ENCODE measurements at regions not wholly inside any gene's neighbourhood (a gene's known extent, or its start where the extent isn't known, plus 50 kb on each side); places are given as distances from the start of the nearest gene placed in this dataset.

DNA sequence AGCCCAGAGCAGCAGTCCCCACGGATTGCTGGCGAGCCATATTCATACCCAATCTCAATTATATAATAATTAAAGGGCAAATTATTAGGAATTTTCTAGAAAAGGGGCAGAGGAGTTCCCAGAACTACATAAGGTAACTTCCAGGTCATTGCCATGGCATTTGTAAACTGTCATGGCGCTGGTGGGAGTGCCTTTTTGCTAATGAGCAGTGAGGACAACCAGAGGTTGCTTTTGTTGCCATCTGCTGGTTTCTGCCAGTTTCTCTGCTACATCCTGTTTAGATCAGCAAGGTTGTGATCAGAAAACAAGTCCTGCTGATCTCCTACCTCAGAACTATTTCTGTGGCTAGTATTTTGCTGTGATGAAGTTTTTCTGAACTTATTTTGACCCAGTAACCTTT is 159.8 kb upstream of the PIEZO2 start:
- no peak for DNase-seq

DNA sequence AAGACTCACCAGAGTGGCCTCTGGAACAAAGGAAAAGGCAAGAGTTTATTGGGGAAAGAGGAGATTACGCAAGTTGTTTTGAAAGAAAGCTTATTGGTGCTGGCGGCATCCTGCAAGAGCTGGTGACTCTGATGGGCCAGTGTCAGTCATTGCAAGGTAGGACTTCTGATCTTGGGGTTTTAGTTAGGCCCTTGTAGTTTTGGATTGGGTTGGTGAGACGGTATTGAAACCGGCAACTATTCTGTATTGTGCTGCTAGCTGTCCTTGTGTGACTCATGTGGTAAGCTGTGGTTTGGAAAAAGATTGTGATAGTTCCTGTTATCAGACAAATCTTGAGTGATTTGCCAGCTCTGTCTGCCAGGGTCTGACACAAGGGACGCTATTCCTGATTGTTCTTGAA is 159.1 kb upstream of the PIEZO2 start:
- no peak for DNase-seq

DNA sequence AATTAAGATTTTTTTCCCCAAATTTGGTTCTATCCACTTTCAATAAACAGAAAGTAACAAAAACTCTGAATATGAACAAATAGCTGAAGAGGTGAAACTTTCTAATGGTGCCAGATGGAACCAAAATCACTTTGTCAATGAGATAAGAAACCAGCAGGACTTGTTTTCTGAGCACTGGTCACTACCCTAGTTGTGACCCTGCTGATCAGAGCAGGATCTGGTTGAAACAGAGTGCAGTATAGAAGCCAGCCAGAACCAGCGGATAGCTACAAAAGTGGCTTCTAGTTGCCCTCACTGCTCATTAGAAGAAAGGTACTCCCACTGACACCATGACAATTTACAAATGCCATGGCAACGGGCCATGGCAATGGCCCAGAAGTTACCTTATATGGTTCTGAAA is 158.3 kb upstream of the PIEZO2 start:
- no peak for DNase-seq

DNA sequence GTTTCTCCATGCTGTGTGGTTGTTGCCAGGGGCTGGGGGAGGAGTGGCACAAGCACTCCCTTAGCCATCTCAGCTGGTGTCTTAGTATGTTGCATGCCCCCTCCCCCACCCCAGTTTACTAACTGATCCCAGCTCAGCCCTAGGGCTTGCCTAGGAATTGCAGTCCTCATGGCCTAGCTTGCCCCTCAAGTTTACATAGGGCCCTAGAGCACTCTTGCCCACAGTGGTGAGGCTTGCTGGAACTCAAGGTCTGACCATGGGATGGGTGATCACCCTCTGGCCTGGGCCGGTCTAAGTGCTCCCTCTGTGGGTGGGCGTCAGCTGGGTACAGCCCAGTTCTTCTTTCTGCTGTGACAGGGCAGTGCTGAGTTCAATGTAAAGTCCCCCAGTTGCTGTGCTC is 156.1 kb upstream of the PIEZO2 start:
- DNase-seq, result no peak

DNA sequence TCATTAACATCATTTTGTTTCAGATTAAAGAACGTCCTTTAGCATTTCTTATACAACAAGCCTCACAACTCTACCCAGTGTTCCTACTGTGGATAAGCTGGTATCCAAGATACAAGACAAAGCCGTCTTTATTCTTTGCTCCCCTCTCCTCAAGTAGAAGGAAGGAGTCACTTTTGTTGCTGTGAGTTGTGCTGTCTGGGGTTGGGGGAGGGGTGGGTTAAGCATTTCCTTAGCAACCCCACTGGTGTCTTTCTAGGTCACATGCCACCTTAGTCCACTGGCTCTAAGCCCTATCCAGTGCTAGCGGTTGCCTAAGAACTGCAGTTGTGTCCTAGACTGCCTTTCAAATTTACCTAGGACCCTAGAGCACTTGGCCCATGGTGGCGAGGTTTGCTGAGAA is 155.6 kb upstream of the PIEZO2 start:
- no peak for DNase-seq

DNA sequence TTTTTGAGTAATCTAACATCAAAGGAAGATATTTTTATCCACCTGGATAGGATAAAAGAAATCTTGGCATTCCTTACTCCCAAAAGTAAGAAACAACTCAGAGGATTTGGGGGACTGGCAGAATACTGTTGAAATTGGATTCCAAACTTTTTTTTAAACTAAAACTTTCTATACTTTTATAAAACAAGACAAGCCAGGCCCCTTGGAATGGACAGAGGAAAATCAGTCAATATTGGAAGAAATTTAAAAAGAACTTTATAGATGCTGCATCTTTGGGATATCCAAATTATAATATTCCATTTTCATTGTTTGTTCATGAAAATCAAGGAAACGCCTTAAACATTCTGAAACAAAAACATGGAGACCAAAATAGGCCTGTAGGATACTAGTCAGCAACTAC is 147.6 kb upstream of the PIEZO2 start:
- no peak for DNase-seq

DNA sequence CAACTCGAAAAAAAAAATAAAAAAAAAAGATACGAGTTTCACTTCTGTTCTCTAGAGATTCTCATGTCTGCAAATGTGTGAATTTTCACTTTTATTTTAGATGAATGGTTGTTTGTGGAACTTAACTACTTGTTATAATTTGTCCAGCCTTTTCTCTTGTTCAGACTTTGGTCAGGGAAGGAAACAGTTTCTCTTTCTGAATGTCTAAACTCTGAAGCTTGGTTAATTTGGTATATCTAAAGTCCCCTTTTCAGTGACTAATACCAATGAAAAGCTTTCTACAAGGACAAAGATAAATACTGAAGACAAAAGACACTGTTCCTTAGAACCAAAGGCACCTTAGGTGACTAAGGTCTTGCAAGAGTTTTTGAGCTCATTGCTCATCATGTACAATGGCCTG is 144.4 kb upstream of the PIEZO2 start:
- DNase-seq, result no peak

DNA sequence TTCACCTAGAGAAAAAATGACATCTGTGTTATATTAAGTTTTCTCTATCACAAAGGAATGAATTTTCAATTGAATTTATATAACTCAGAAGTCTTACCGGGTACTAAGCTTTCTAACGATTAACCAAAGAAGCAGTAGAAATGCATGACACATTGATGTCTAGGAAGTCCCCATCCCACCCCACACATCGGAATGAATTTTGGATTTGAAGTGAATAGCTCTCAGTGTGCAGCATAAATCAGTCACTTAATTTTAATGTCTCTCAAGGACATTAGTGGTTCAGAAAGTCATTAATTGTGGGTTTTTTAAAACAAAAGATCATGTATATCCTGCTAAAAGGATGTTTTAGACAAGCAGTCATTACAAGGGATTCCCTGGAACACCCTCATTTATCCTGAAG is 141.4 kb upstream of the PIEZO2 start:
- DNase-seq, result no peak

DNA sequence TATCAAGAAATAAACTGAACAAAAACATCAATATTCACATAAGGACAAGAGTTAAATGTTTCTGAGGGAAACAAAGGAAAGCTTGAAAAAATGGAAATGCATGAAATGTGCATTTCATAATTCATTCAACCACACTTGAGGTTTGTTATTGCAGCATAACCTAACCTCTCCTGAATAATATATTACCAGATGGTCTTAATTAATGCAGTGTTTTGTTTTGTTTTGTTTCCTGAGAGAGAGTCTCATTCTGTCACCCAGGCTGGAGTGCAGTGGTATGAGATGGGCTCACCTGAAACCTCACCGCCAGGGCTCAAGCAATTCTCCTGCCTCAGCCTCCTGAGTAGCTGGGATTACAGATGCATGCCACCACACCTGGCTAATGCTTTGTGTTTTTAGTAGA is 139.9 kb upstream of the PIEZO2 start:
- DNase-seq, result no peak

DNA sequence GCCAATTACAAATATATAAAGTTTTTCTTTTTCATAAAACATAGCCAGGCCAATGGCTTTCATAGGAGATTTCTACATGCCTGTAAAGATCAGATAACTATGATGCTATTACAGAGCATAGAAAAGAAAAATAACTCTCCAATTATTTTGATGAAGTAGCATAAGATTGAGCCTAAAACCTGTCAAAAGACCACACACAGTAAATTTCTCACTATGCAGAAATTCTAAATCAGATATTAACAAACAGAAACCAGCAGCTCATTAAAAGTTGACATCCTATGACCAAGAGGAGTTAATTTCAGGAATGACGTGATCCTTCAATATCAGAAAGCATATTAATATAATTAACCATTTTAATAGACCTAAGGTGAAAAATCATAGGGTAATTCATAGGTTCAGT is 139.0 kb upstream of the PIEZO2 start:
- no peak for DNase-seq

DNA sequence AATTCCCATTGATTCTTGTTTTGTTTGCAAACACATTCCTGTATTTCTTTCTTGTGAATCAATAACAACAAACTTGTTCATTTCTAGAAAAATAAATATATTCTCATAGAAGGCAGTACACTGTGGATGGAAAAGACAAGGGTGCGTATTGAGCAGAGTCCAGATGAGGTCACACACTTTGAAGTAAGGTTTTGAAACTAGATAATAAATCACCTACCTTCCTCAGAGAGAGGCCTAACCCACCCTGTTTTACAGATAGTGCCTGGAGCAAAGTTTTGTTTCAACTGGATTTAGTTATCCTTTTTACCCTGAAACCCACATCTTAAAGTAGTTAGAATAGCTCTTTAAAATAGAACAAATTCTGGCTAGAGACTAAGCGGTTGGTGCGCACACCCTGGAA is 137.1 kb upstream of the PIEZO2 start:
- no peak for DNase-seq

DNA sequence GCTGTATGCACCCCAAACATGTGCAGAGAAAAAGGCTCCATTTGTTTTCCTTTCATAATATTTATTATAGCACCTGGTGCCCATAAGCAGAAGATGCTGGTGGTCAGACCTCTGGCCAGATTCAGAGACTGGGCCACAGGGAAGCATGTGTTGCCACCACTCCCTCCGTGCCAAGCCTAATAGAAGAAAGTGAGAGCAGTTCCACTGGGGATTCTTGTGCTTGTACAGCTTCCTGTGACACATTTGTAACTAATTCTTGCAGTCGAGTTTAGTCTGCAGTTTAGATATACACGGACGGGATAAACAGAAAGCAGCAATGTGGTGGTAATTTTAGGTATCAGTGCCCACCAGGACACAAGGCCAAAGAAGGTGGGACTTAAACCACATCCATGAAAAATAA is 135.4 kb upstream of the PIEZO2 start:
- no peak for DNase-seq

DNA sequence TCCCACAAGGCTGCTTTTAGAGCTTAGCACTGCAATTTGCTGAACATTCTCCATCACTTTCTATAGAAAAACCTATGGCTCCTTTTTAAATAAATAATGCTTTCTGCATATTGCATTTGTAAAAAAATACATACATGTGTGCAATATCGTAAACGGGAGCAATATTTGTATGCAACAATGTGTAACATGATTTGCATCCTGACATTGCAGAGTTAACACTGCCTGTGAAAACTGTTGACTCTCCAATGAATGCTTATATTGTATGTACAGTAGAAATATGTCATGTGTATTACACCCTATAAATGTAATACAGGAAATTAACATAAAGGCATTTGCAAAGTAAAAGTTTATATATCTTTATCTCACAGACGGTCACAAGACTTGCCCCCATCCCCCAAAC is 135.0 kb upstream of the PIEZO2 start:
- no peak for DNase-seq

DNA sequence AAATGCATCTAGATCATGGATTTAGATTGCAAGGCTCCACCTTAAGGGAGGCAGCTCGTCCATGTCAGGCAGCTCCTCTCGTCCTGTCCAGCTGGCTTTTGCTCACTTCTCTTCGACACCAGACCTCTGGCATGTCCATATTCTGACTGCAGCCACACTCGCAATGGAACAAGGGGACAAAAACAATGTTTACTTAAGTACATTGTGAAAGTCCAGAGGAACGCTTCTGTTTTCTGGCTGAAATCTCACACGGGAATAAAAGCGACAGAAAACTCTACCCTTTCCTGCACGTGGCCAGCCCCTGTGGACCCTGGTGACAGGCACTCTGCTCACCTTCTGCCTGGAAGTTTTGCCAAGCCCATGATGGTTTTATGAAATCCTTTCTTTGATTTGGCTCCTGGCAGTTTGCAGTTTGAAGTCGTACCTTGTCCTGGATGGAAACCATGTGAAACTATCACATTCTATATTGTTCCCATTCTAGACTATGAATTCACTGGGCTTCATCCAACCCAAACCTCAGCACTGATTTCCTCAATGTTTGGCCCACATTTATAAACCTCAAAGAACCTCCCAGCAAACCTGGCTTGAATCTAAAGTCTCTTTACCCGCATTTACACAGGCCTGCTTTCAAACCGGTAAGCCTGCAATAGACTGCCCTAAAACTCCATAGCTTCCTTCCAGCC is 134.3 kb upstream of the PIEZO2 start:
- DNase-seq, result no peak

DNA sequence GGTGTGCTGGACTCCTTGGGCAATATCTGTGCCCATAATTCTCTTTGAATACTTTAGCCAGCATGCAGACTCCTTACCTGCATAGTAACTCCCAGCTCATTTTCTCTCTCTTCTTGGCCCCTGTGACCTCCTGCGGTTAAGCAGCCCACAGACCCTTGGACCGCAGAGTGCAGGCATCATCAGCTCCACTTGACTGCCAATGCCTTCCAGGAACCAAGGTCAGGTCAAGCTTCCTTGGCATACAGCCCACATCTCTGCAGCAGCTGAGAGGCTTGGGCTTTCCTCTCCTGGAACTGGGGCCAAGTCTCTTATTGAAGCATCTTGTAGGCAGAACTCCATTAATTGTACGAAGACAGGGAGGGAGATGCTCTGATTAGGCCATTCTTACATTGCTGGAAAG is 130.1 kb upstream of the PIEZO2 start:
- DNase-seq, result no peak

DNA sequence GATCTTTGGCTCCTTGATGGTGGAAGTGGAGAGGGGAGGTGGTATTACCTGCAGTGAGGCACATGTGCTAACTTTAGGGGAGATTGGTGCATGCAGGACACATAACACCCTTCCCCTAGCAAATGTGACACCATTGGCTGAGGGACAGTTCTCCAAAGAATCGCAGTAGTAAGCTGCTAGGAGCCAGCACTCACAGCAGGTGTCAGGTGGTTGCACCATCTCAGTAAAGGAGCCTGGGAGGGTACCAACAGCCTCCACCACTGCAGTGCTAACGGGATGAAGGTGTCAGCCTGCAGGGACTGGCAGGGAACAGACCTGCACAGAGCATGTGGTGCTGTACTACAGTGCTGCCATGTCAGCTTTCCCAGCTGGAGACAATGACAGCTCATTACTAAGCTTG is 127.3 kb upstream of the PIEZO2 start:
- DNase-seq, result no peak

DNA sequence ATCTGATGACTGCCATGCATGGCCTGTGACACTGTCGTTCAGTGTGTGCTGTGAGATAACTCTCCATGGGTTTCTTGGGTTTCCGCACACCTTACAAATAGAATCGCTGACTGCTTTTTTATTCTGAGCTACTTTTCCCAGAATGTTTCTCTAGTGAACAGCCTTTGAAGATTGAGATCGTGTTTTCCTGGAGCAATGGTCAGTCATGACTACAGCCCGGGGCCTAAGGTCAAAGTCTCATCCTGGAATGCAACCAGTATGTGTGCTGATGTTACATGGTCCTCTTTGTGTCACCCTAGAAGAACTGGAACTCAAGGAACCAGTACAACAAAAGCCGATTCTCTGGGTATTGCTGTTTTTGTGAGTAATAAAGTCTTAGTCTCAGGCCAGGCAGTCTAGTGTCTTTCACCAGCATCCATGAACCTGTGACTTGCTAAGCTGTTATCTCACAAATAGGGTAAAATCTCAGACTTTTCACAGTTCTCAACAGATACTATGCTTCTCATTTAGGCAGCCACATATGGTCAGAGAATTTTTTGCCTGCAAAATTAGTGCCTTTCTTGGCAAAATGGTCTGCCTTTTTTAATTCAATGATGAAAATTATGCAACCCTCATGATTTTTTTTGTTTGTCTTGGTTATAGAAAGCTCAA is 124.9 kb upstream of the PIEZO2 start:
- DNase-seq, result no peak

DNA sequence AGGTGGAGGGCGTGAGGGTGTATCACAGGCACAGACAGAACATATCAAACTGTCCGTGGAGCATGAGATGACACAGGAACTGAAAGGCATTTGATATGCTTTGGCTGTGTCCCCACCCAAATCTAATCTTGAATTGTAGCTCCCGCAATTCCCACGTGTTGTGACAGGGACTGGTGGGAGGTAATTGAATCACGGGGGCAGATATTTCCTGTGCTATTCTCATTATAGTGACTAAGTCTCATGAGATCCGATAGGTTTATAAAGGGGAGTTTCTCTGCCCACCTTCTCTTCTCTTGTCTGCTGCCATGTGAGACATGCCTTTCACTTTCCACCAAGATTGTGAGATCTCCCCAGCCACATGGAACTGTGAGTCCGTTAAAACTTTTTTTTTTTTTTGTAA is 123.1 kb upstream of the PIEZO2 start:
- no peak for DNase-seq

DNA sequence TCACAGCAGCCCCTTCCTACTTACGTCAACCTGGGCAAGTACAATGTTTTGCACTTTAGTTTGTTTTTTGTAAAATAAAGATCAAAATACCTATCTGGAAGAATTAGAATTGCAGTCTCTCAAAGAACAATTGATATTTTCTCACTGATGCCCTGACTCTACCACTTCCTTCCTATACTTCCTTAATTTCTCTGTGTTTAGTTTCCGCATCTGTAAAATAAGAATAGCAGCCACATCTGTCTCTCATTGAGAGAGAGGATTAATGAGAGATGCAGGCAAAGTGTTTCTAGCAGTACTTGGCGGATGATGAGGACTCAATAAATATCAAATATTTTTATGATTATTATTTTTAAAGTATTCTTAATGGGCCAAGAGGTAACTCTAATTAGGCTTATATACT is 122.6 kb upstream of the PIEZO2 start:
- no peak for DNase-seq

DNA sequence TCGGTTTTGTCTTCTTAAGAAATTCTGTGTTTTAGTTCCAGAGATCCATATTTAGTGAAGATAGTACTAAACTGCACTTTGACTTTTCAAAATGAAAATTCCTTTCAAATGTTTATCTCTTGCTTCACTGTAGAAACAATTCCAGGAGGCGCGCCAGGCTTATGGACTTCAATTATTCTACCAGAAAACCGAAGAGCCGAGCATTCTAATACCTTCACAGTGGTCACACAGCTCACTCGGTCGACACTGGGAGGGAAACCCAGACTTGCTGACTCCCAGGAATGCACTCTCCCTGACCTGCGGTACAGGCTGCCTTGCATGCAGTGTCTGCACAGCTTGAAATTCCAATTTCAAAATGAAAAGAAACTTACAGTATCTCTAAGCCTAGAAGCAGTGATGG is 119.9 kb upstream of the PIEZO2 start:
- DNase-seq, result no peak

DNA sequence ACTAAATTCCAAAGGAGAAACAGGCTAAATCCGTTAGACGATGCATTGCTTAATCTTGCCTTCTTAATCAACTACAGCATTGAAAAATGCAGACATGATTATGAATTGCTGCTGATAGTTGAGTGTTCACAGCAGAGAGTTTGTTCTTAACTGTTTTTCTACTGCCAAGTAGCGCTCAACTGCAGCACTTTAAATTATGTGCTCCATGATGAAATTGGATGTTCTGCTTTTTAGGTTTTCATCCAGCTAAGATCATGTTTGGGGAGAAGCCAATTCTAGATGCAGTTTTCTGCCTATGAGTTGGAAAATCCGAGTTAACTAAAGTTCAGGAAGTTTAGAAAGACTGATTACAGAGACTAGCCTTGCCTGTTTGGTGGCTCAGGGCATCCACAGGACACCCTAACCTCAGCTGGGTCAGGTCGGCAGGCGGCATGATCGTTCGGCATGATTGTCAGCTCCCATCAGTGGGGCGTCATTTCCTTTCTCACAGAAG is 119.4 kb upstream of the PIEZO2 start:
- DNase-seq, result no peak

DNA sequence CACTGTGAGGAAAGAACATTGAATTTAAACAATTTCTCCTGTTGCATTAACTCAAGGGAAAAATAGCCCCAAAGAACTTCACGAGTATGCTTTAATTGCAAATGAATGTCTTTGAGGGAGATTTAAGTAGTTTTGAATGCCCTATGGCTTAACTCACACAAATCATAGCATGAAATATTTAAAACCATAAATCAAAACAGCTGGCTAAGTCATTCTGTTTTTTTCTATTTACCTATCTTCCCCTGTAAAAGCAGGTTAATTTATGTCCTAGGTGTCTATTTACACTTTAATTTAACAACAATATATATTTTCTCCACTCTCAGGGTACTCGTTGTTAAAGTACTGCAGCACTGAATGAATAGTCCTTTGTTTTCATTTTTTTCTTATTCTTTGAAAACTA is 118.8 kb upstream of the PIEZO2 start:
- no peak for DNase-seq

DNA sequence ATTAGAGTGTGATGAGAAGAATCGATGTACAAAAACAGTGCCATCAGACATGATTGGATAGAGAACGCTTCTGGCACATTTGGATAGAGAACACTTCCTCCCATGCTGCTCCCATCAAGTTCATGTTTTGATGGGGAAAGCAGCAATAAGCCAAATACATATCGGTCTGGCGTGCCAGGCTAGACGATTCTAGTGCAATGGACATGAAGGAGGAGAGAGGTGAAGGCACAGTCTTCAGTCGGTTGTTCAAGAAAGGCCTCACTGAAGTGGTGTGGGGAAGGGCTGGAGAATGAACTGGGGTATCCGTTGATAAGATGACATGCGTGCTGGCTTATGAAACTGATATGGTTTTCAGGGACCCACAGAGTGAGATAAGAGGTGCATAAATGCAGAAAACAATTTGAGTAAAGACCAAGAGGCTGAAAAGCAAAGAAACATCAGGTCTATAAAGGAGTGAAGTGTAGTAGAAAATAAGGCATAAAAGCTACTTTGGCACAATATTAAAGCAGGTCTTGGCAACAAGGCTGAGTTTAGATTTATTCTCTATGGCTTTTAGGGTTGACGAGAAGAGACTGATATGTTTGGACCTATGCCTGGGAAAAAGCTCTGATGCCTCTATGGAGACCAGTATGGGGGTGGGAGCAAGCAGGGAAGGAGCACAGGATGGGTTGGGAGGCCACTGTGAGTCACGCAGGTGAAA is 117.6 kb upstream of the PIEZO2 start:
- DNase-seq, result no peak

DNA sequence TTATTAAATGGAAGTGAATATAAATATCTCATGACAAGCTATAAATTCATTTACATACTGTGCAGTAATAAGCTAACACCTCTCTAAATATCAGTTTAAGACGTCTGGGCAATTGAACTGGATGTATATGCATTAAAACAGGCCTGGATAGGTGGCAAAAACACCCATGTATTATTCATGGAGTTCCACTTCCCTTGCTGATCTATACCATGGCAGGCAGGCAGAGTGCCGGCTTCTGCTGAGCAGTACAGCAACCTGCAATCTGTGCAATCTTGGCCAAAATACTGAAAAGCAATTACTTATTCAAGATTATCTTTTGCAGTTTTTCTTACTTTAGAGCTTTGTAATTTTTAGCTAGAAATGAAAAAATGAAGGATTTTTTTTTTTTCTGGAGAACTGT is 112.1 kb upstream of the PIEZO2 start:
- no peak for DNase-seq
